Natural killer cell (primary cell): ENCODE measurements at regions not wholly inside any gene's neighbourhood (a gene's known extent, or its start where the extent isn't known, plus 50 kb on each side); places are given as distances from the start of the nearest gene placed in this dataset.
"Not testable (repeated sequence)": the region's sequence is repeated elsewhere in the genome, so short reads cannot be mapped to it uniquely, and the experiment has no call there.

Source experiments
- ATAC-seq, 3 donors: fragments of 150-1000 bp in 2 of 3; fragments of 200-7000 bp in 1 of 3; cut with Tn5 transposase; 1 replicate in 1 of 3; 2 replicates in 2 of 3; pipeline ENCODE4 v1.10.0; 2021; ENCODE audit warnings: mild to moderate bottlenecking in 2 of 3, moderate library complexity in 2 of 3
- DNase-seq, 2 donors: peaks; one replicate each; pipeline versions ENCODE4 v3.0.0 to v3.0.0-alpha.2; 2013 to 2021; ENCODE audit warnings: mixed read lengths in 1 of 2
- H3K27ac ChIP-seq: one replicate; pipeline ENCODE4 v1.5.1; 2013; ENCODE audit warnings: mild to moderate bottlenecking, low read length
- H3K27me3 ChIP-seq: one replicate; pipeline ENCODE4 v1.6.1; 2013; ENCODE audit warnings: low read length; ENCODE audit not compliant: control insufficient read depth, insufficient read depth
- H3K36me3 ChIP-seq: one replicate; pipeline ENCODE4 v1.6.1; 2013; ENCODE audit warnings: low read length; ENCODE audit not compliant: control insufficient read depth, insufficient read depth
- H3K4me1 ChIP-seq: one replicate; pipeline ENCODE4 v1.6.1; 2013; ENCODE audit warnings: low read length; ENCODE audit not compliant: control insufficient read depth, insufficient read depth
- H3K4me3 ChIP-seq: one replicate; pipeline ENCODE4 v1.5.1; 2013; ENCODE audit warnings: low read length
- H3K9me3 ChIP-seq: one replicate; pipeline ENCODE4 v1.6.1; 2013; ENCODE audit warnings: low read length; ENCODE audit not compliant: control insufficient read depth, insufficient read depth
- H3K27ac Mint-ChIP-seq, 2 donors: one replicate each; pipeline ENCODE4 v1.8.0; 2022; ENCODE audit warnings: mild to moderate bottlenecking in 2 of 2, mixed read lengths in 2 of 2, moderate library complexity in 1 of 2
- H3K27me3 Mint-ChIP-seq, 2 donors: one replicate each; pipeline ENCODE4 v1.8.0; 2022; ENCODE audit warnings: low read depth in 2 of 2, mixed read lengths in 2 of 2
- H3K36me3 Mint-ChIP-seq: one replicate; pipeline ENCODE4 v1.8.0; 2022; ENCODE audit warnings: mixed read lengths
- H3K4me1 Mint-ChIP-seq, 2 donors: one replicate each; pipeline ENCODE4 v1.8.0; 2022; ENCODE audit warnings: mixed read lengths in 2 of 2
- H3K4me3 Mint-ChIP-seq: one replicate; pipeline ENCODE4 v1.8.0; 2022; ENCODE audit warnings: mild to moderate bottlenecking, moderate library complexity, mixed read lengths
- H3K9me3 Mint-ChIP-seq, 2 donors: one replicate each; pipeline ENCODE4 v1.8.0; 2022; ENCODE audit warnings: mixed read lengths in 2 of 2
- CTCF ChIP-seq: fragments of 200-600 bp; IDR thresholded peaks from one replicate; pipeline ENCODE4 v1.8.0; 2022; ENCODE audit warnings: antibody characterized with exemption
- WGBS: methylation state at CpG from one replicate; pipeline ENCODE4 v1.1.7; 2013; ENCODE audit warnings: missing lambda C conversion rate; ENCODE audit not compliant: insufficient coverage; 5-methylcytosine and 5-hydroxymethylcytosine counted together
- intact Hi-C: fragments of 100-400 bp; cut with micrococcal nuclease; formaldehyde crosslinking; loops from one replicate; pipeline ENCODE4 v1.14.2; 2022

DNA sequence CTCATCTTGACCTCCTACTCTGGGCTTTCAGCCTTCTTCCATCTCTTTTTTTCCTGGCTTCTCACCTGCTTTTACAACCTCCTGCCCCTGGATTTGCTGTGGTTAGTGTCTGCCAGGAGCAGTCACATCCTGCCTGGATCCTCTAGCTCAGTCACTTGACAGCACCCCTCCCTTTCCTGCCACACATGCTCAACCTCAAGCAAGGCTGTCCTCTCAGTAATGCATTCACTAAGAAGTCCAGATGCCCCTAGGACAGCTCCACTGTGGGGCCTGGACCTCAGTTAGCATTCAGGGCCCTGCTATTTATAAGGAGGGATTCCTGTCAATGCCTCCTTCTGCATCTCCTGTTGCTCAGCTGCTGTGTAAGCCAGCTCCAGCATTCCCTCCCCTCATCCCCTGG, 275.5 kb downstream of the SMAD2 start:
- Histone ChIP-seq H3K27ac (no peak overlapping the region), H3K9me3 (no peaks in the 10 kb centered on the region), H3K27me3 (no peaks in the 10 kb centered on the region), H3K36me3 (no peaks in the 10 kb centered on the region), H3K4me3 (no peak overlapping the region), H3K4me1 (no peaks in the 10 kb centered on the region)
- no peak for ATAC-seq
- no peaks in the 10 kb centered on the region for H3K4me1 Mint-ChIP-seq
- H3K4me3 Mint-ChIP-seq: no peak overlapping the region
- intact Hi-C loops: no loop called here
- no peak for DNase-seq
- no peak for TF ChIP-seq CTCF
- no peak overlapping the region for H3K27ac Mint-ChIP-seq
- H3K27me3 Mint-ChIP-seq: peaks cover 0 to 3% of the 10 kb centered on the region in 2 donors
- no peaks in the 10 kb centered on the region for H3K36me3 Mint-ChIP-seq
- H3K9me3 Mint-ChIP-seq: peaks cover 0 to 3% of the 10 kb centered on the region in 2 donors

GRCh38 chr18:47644896-47645295, 285.6 kb downstream of the SMAD2 start:
- no peak overlapping the region for H3K4me3 Mint-ChIP-seq
- H3K27me3 Mint-ChIP-seq: peaks cover 0 to 5% of the 10 kb centered on the region in 2 donors
- TF ChIP-seq CTCF: no peak
- Histone ChIP-seq H3K27ac (no peak overlapping the region), H3K4me1 (no peaks in the 10 kb centered on the region), H3K36me3 (no peaks in the 10 kb centered on the region), H3K4me3 (no peak overlapping the region), H3K9me3 (peaks cover 5% of the 10 kb centered on the region), H3K27me3 (no peaks in the 10 kb centered on the region)
- DNase-seq (no peak), ATAC-seq (no peak)
- intact Hi-C loops: no loop called here
- no CpG with 5 or more reads among the region's 1 CpG for WGBS
- no peaks in the 10 kb centered on the region for H3K4me1 Mint-ChIP-seq
- no peak overlapping the region for H3K27ac Mint-ChIP-seq
- H3K36me3 Mint-ChIP-seq: no peaks in the 10 kb centered on the region
- no peaks in the 10 kb centered on the region for H3K9me3 Mint-ChIP-seq

DNA sequence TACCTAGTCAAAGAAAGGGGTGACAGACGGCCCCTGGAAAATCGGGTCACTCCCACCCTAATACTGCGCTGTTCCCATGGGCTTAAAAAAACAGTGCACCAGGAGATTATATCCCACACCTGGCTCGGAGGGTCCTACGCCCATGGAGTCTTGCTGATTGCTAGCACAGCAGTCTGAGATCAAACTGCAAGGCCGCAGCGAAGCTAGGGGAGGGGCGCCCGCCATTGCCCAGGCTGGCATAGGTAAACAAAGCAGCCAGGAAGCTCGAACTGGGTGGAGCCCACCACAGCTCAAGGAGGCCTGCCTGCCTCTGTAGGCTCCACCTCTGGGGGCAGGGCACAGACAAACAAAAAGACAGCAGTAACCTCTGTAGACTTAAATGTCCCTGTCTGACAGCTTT, 292.9 kb downstream of the SMAD2 start:
- H3K27ac ChIP-seq, H3K27me3 Mint-ChIP-seq, H3K9me3 Mint-ChIP-seq, DNase-seq, H3K36me3 ChIP-seq, ATAC-seq, H3K27me3 ChIP-seq, intact Hi-C loops, H3K4me3 Mint-ChIP-seq, H3K27ac Mint-ChIP-seq, H3K4me1 ChIP-seq, H3K4me3 ChIP-seq, H3K36me3 Mint-ChIP-seq, H3K4me1 Mint-ChIP-seq, H3K9me3 ChIP-seq: not testable (repeated sequence)
- WGBS: 88% methylated on average over 7 of the region's 10 CpGs

DNA sequence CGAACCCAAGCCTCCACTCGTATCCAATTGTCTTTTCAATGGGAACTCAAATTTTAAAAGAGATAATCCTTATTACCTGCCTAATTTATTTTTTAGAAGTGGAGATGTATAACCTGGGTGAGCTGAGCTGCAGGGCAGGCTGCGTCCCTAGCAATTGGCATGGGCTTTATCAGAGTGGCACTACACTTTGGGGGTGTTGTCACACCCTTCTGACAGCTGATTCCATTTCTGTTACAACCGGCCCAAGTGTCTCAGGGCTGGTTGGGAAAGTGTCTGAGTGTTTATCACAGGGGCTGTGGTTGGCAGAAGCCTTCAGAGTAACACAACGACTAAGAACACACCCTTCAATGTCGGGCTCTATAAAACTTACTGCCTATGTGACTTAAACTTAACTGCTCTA, 295.0 kb downstream of the SMAD2 start:
- no peak for TF ChIP-seq CTCF
- WGBS: 96% methylated on average over 4 of the region's 6 CpGs
- no peaks in the 10 kb centered on the region for H3K9me3 ChIP-seq
- no peak for DNase-seq
- no peaks in the 10 kb centered on the region for H3K4me1 ChIP-seq
- Mint-ChIP-seq H3K27me3 (peaks cover 0 to 9% of the 10 kb centered on the region in 2 donors), H3K36me3 (no peaks in the 10 kb centered on the region), H3K4me3 (no peak overlapping the region), H3K27ac (no peak overlapping the region), H3K9me3 (no peaks in the 10 kb centered on the region), H3K4me1 (no peaks in the 10 kb centered on the region)
- intact Hi-C loops: no loop called here
- no peaks in the 10 kb centered on the region for H3K27me3 ChIP-seq
- no peak overlapping the region for H3K27ac ChIP-seq
- ATAC-seq: no peak
- H3K4me3 ChIP-seq: no peak overlapping the region
- no peaks in the 10 kb centered on the region for H3K36me3 ChIP-seq
